Adrenal gland (tissue), 9 donors: ENCODE measurements at regions not wholly inside any gene's neighbourhood (a gene's known extent, or its start where the extent isn't known, plus 50 kb on each side); places are given as distances from the start of the nearest gene placed in this dataset.

ENCODE experiments used
- DNase-seq, 7 donors: peaks; one replicate each; pipeline ENCODE4 v3.0.0-alpha.2; 2019 to 2020
- H3K27ac ChIP-seq, 5 donors: fragments of 200-600 bp; sonication (generic) in 4 of 5; 1 replicate in 3 of 5; 2 replicates in 2 of 5; pipeline versions ENCODE4 v1.5.1 to v1.8.0; 2016 to 2020; ENCODE audit warnings: mild to moderate bottlenecking in 1 of 5
- H3K27me3 ChIP-seq: fragments of 200-600 bp; 2 replicates; pipeline ENCODE4 v1.8.0; 2021
- H3K36me3 ChIP-seq, 2 donors: fragments of 200-600 bp; replicated peaks in 1 of 2; 1 replicate in 1 of 2; 2 replicates in 1 of 2; pipeline versions ENCODE4 v1.5.1 to v1.8.0; 2018 to 2022
- H3K4me1 ChIP-seq, 2 donors: fragments of 200-600 bp; replicated peaks in 1 of 2; 1 replicate in 1 of 2; 2 replicates in 1 of 2; pipeline versions ENCODE4 v1.5.1 to v1.8.0; 2018 to 2021
- H3K4me3 ChIP-seq, 4 donors: fragments of 200-600 bp; sonication (generic) in 3 of 4; one replicate each; pipeline ENCODE4 v1.5.1; 2016 to 2018
- H3K9me3 ChIP-seq, 3 donors: fragments of 200-600 bp; sonication (generic) in 1 of 3; replicated peaks in 1 of 3; 1 replicate in 2 of 3; 2 replicates in 1 of 3; pipeline versions ENCODE4 v1.5.1 to v1.8.0; 2016 to 2021
- POLR2A ChIP-seq, 2 donors: fragments of 450-650 bp; IDR thresholded peaks; one replicate each; pipeline ENCODE4 v1.6.1; 2017; ENCODE audit warnings: antibody characterized with exemption in 2 of 2, mild to moderate bottlenecking in 2 of 2, moderate library complexity in 1 of 2
- WGBS, 4 donors: extraction: QIAGEN DNeasy Blood & Tissue Kit in 2 of 4; methylation state at CpG; one replicate each; pipeline versions ENCODE4 v1.1.5 to v1.1.7; 2013 to 2017; 5-methylcytosine and 5-hydroxymethylcytosine counted together
- intact Hi-C, 2 donors: fragments of 100-400 bp; cut with DNase I; formaldehyde crosslinking; loops; one replicate each; pipeline versions ENCODE4 v1.14.1 to v1.15.0; 2022 to 2023
- TF ChIP-seq, protein P1 (sequence below), 6 experiments: fragments of 450-650 bp in 4 of 6; fragments of 200-600 bp in 2 of 6; sonication (generic) in 1 of 6; IDR thresholded peaks; 1 replicate in 5 of 6; 2 replicates in 1 of 6; pipeline versions ENCODE4 v1.5.1 to v1.8.0; 2016 to 2021; ENCODE audit warnings: antibody characterized with exemption in 6 of 6, mild to moderate bottlenecking in 2 of 6, moderate library complexity in 1 of 6
- donor health status: healthy with polysubstance abuse.
- donor health status: Bipolar disorder and iron deficiency.
- donor health status: DM: yes; HTN: yes; CAD: no.
- donor health status: DM: no; HTN: no; CAD: no.
- donor health status: DM: no; HTN: no; CAD: no.

DNA sequence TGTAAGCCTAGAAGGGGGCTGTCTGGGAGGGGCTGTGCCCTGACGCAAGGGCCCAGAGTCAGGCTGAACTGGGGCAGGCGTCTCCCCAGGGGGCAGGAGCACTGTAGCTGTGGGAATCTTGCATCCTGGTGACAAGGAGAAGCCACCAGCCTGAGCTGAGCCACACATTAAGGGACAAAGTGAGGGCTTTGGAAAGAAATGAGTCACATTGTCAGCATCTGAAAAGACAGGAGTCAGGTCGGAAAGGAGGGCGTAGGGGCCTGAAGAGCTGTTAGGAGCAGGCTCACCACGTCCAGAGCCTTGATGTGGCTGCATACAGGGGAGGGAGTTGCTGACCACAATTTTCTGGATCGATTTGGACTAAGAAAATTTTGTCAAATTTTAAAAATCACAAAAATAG lies 298.6 kb downstream of the CYP26B1 start:
- 85 to 91% (median 87%) methylated on average over 6 of the region's 6 CpGs for WGBS, 4 donors
- Histone ChIP-seq H3K27me3 (no peaks in the 10 kb centered on the region), H3K4me3 (no peak overlapping the region), H3K27ac (no peak overlapping the region), H3K36me3 (no peaks in the 10 kb centered on the region), H3K4me1 (no peaks in the 10 kb centered on the region), H3K9me3 (no peaks in the 10 kb centered on the region)
- DNase-seq = no peak
- intact Hi-C loops = no loop called here
- TF ChIP-seq, protein P1, sequence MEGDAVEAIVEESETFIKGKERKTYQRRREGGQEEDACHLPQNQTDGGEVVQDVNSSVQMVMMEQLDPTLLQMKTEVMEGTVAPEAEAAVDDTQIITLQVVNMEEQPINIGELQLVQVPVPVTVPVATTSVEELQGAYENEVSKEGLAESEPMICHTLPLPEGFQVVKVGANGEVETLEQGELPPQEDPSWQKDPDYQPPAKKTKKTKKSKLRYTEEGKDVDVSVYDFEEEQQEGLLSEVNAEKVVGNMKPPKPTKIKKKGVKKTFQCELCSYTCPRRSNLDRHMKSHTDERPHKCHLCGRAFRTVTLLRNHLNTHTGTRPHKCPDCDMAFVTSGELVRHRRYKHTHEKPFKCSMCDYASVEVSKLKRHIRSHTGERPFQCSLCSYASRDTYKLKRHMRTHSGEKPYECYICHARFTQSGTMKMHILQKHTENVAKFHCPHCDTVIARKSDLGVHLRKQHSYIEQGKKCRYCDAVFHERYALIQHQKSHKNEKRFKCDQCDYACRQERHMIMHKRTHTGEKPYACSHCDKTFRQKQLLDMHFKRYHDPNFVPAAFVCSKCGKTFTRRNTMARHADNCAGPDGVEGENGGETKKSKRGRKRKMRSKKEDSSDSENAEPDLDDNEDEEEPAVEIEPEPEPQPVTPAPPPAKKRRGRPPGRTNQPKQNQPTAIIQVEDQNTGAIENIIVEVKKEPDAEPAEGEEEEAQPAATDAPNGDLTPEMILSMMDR (IDR thresholded peaks at IDR 0.05) = no peak
- no peak for TF ChIP-seq POLR2A (IDR thresholded peaks at IDR 0.05)

DNA sequence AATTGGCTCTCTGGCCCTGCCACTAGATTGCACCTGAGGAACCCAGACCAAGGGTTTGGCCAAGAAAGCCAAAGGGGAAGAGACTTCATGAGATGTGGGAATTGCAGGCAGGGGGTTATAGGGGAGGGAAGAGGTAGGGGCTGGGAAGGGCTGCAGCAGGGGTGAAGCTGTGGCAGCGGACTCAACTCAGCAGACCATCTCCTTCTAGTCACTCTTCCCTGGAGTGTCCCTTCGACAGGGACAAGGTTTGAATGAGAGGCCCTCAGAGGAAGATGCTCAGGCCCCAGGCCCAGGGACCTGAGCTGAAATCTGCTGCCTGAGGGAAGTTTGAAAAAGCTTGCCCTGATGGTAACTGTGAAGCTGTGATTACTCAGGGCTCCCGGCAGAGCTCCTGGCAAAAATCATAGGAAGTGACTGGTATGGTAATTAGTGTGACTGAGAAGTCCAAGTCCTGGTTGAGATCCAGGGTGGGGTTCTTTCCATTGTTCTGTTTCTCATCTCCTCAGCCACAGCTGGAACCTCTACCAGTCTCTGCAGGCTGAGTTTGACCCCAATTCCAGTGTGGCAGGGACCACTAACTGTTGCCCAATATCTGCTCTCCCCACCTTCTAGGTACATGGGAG lies 300.9 kb downstream of the CYP26B1 start:
- WGBS, 4 donors = 76 to 84% (median 82%) methylated on average over 3 of the region's 3 CpGs
- DNase-seq = no peak
- no peak for TF ChIP-seq POLR2A (IDR thresholded peaks at IDR 0.05)
- TF ChIP-seq, protein P1 (IDR thresholded peaks at IDR 0.05) = no peak

DNA sequence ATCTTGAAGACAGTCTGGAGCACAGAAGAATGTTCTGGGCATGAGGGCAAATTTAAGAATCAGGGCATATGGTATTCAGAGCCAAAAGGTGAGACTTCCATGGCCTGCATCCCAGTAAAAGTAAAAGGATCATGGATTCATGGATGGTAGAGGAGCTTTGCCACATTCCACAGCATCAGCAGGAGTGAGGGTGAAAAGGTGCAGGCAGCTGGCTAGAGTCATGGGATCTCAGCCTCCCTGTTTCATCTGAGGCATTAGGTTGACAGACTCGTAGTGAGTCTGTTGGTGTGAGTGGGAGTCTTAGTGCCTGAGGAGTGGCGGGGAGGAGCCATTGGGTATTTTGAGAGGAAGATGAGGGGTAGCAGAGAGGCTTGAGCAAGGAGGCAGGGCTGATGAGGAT lies 301.6 kb downstream of the CYP26B1 start:
- no peaks in the 10 kb centered on the region for H3K36me3 ChIP-seq
- no peak overlapping the region for H3K4me3 ChIP-seq
- WGBS, 4 donors = 72 to 89% (median 76%) methylated on average over 2 of the region's 2 CpGs
- intact Hi-C loops = no loop called here
- no peaks in the 10 kb centered on the region for H3K27me3 ChIP-seq
- no peak overlapping the region for H3K27ac ChIP-seq
- DNase-seq = no peak
- no peaks in the 10 kb centered on the region for H3K9me3 ChIP-seq
- TF ChIP-seq, protein P1 (IDR thresholded peaks at IDR 0.05) = no peak
- TF ChIP-seq POLR2A (IDR thresholded peaks at IDR 0.05) = no peak
- H3K4me1 ChIP-seq = no peaks in the 10 kb centered on the region

More for the DNA sequence above, 300.9 kb downstream of the CYP26B1 start:
- no peaks in the 10 kb centered on the region for H3K27me3 ChIP-seq
- no peaks in the 10 kb centered on the region for H3K4me1 ChIP-seq
- H3K27ac ChIP-seq = no peak overlapping the region
- H3K4me3 ChIP-seq = no peak overlapping the region
- H3K36me3 ChIP-seq = no peaks in the 10 kb centered on the region
- H3K9me3 ChIP-seq = no peaks in the 10 kb centered on the region
- intact Hi-C loops = no loop called here

DNA sequence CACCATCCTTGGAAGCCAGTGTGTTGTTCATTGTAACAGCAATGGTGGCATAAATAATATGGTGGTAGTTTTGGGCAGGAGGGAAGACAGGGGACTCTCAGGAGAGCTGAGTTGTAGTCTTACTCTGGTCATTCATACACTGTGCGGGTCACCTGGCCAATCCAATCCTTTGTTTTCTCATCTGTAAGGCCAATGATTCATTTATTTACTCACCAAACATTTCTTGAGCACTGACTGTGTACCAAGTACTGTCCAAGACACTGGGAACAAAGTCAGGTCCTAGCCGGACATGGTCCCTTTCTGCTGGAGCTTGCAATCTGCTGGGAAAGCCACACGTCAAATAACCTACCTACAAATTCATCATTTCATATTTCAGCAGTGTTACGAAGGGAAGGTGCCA lies 302.7 kb downstream of the CYP26B1 start:
- H3K4me3 ChIP-seq = no peak overlapping the region
- no peak for TF ChIP-seq POLR2A (IDR thresholded peaks at IDR 0.05)
- TF ChIP-seq, protein P1 (IDR thresholded peaks at IDR 0.05) = no peak
- 89 to 95% (median 93%) methylated on average over 4 of the region's 4 CpGs for WGBS, 4 donors
- H3K27me3 ChIP-seq = no peaks in the 10 kb centered on the region
- H3K27ac ChIP-seq = no peak overlapping the region
- no peak for DNase-seq
- H3K4me1 ChIP-seq = no peaks in the 10 kb centered on the region
- H3K36me3 ChIP-seq = no peaks in the 10 kb centered on the region
- intact Hi-C loops = no loop called here
- H3K9me3 ChIP-seq = no peaks in the 10 kb centered on the region
